HG03565 (cell line): ENCODE measurements at regions not wholly inside any gene's neighbourhood (a gene's known extent, or its start where the extent isn't known, plus 50 kb on each side); places are given as distances from the start of the nearest gene placed in this dataset.
A peak's percentile ranks its signal among the peaks of the same experiment; 100 is the strongest.

Experiments used
- ATAC-seq: cut with Tn5 transposase; IDR thresholded peaks from one replicate; pipeline ENCODE4 v1.9.1; 2021; ENCODE audit warnings: mild to moderate bottlenecking, moderate library complexity; ENCODE audit not compliant: unreplicated experiment

GRCh38 chr6:163835439-163836171 is 421.1 kb downstream of the QKI start:
- ATAC-seq: no peak

- ATAC-seq: no peak
Measured at GRCh38 chr6:163834226-163834970, 419.9 kb downstream of the QKI start.

GRCh38 chr6:163831736-163832135 is 417.2 kb downstream of the QKI start:
- ATAC-seq: no peak

GRCh38 chr6:163830641-163831040 is 416.1 kb downstream of the QKI start:
- ATAC-seq: no peak

GRCh38 chr6:163828038-163828795 is 413.7 kb downstream of the QKI start:
- ATAC-seq: no peak

GRCh38 chr6:163827143-163827542 is 412.6 kb downstream of the QKI start:
- no peak for ATAC-seq

- ATAC-seq: no peak
Measured at GRCh38 chr6:163826629-163827028, 412.1 kb downstream of the QKI start.

GRCh38 chr6:163825033-163825432 is 410.5 kb downstream of the QKI start:
- ATAC-seq: no peak

- no peak for ATAC-seq
Measured at GRCh38 chr6:163823577-163823976, 409.1 kb downstream of the QKI start.

- ATAC-seq: no peak
Measured at GRCh38 chr6:163820745-163821458, 406.4 kb downstream of the QKI start.

GRCh38 chr6:163820171-163820570 is 405.7 kb downstream of the QKI start:
- no peak for ATAC-seq

GRCh38 chr6:163818719-163819118 is 404.2 kb downstream of the QKI start:
- no peak for ATAC-seq

GRCh38 chr6:163816441-163816840 is 401.9 kb downstream of the QKI start:
- ATAC-seq: no peak

- ATAC-seq: no peak
Measured at GRCh38 chr6:163815796-163816195, 401.3 kb downstream of the QKI start.

- peak; percentile 93 for ATAC-seq
Measured at GRCh38 chr6:163814494-163815364, 400.2 kb downstream of the QKI start.

GRCh38 chr6:163813979-163814493 is 399.5 kb downstream of the QKI start:
- ATAC-seq: peak; percentile 40

GRCh38 chr6:163811317-163811716 is 396.8 kb downstream of the QKI start:
- no peak for ATAC-seq

- no peak for ATAC-seq
Measured at GRCh38 chr6:163809364-163809763, 394.8 kb downstream of the QKI start.

- ATAC-seq: no peak
Measured at GRCh38 chr6:163808871-163809270, 394.4 kb downstream of the QKI start.

GRCh38 chr6:163808231-163808630 is 393.7 kb downstream of the QKI start:
- ATAC-seq: no peak
